Neutrophil (primary cell): ENCODE measurements at regions not wholly inside any gene's neighbourhood (a gene's known extent, or its start where the extent isn't known, plus 50 kb on each side); places are given as distances from the start of the nearest gene placed in this dataset.

Experiments
- H3K27ac ChIP-seq: fragments of 200-600 bp; sonication (generic); 2 replicates; pipeline ENCODE4 v1.5.1; 2016; ENCODE audit warnings: mild to moderate bottlenecking, moderate library complexity
- H3K27me3 ChIP-seq: fragments of 200-600 bp; sonication (generic); 2 replicates; pipeline ENCODE4 v1.6.0; 2016; ENCODE audit warnings: mild to moderate bottlenecking
- H3K36me3 ChIP-seq: fragments of 200-600 bp; sonication (generic); 2 replicates; pipeline ENCODE4 v1.5.1; 2017
- H3K4me1 ChIP-seq, 2 experiments: fragments of 200-600 bp in 1 of 2; sonication (generic) in 1 of 2; 1 replicate in 1 of 2; 2 replicates in 1 of 2; pipeline versions ENCODE4 v1.5.1 to v1.6.1; 2013 to 2016; ENCODE audit warnings: low read depth in 1 of 2, low read length in 1 of 2, mild to moderate bottlenecking in 1 of 2, moderate library complexity in 1 of 2; ENCODE audit not compliant: control insufficient read depth in 1 of 2, insufficient read depth in 1 of 2
- H3K4me3 ChIP-seq, 2 experiments: fragments of 200-600 bp in 1 of 2; sonication (generic) in 1 of 2; 1 replicate in 1 of 2; 2 replicates in 1 of 2; pipeline ENCODE4 v1.5.1; 2013 to 2016; ENCODE audit warnings: low read depth in 1 of 2, low read length in 1 of 2, mild to moderate bottlenecking in 1 of 2, moderate library complexity in 1 of 2
- H3K9me3 ChIP-seq: fragments of 200-600 bp; sonication (generic); 2 replicates; pipeline ENCODE4 v1.5.1; 2016
- TF ChIP-seq, protein P1 (sequence below): fragments of 200-600 bp; sonication (generic); IDR thresholded peaks from 2 replicates; pipeline ENCODE4 v1.5.1; 2016; ENCODE audit warnings: antibody characterized with exemption

DNA sequence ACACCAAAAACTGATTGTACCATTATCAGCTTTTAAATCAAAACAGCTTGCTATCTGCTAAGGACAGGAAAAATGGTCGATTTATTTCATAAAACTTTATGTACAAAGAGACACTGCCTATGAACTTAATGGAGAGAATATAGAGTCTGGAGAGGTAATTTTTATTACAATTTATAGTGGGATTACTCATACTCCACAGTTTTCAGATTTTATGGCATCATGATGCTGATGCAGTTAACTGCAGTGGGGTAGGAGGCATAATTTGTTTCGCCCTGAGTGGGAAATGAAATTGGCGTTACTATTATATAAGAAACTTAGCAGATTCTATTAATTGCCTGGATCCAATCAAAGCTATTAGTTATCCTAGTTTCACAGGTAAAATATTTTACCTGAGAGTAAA lies 301.4 kb downstream of the KLF12 start:
- H3K4me1 ChIP-seq = no peaks in the 10 kb centered on the region

DNA sequence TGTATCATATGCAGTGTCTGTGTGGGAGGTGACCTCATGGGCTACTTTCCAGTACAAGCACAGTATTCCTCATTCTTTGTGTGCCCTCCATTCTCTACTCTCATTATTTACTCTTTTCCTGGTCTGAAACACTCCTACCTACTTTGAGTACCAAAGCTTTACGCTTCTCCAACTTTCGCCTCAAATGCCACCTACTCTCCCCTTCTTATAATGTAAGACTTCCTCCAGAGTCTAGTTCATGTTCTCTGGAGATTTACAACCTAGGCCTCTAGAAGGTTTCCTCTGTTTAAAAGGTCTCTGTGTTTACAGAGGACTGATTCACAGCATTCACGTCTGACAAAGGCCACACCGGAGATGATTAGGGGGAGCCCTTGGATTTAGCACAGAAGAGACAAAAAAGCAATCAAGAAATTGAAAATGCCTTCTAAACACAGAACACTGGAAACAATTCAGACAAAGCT lies 302.0 kb downstream of the KLF12 start:
- H3K27ac ChIP-seq = no peak overlapping the region
- H3K4me3 ChIP-seq = no peak overlapping the region
- H3K4me1 ChIP-seq = no peaks in the 10 kb centered on the region
- no peaks in the 10 kb centered on the region for H3K36me3 ChIP-seq
- H3K27me3 ChIP-seq = no peaks in the 10 kb centered on the region
- no peaks in the 10 kb centered on the region for H3K9me3 ChIP-seq
- TF ChIP-seq, protein P1, sequence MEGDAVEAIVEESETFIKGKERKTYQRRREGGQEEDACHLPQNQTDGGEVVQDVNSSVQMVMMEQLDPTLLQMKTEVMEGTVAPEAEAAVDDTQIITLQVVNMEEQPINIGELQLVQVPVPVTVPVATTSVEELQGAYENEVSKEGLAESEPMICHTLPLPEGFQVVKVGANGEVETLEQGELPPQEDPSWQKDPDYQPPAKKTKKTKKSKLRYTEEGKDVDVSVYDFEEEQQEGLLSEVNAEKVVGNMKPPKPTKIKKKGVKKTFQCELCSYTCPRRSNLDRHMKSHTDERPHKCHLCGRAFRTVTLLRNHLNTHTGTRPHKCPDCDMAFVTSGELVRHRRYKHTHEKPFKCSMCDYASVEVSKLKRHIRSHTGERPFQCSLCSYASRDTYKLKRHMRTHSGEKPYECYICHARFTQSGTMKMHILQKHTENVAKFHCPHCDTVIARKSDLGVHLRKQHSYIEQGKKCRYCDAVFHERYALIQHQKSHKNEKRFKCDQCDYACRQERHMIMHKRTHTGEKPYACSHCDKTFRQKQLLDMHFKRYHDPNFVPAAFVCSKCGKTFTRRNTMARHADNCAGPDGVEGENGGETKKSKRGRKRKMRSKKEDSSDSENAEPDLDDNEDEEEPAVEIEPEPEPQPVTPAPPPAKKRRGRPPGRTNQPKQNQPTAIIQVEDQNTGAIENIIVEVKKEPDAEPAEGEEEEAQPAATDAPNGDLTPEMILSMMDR = no peak

More for the DNA sequence above, 301.4 kb downstream of the KLF12 start:
- H3K9me3 ChIP-seq = no peaks in the 10 kb centered on the region
- H3K27ac ChIP-seq = no peak overlapping the region
- H3K27me3 ChIP-seq = no peaks in the 10 kb centered on the region
- TF ChIP-seq, protein P1 = no peak
- no peaks in the 10 kb centered on the region for H3K36me3 ChIP-seq
- H3K4me3 ChIP-seq = no peak overlapping the region

DNA sequence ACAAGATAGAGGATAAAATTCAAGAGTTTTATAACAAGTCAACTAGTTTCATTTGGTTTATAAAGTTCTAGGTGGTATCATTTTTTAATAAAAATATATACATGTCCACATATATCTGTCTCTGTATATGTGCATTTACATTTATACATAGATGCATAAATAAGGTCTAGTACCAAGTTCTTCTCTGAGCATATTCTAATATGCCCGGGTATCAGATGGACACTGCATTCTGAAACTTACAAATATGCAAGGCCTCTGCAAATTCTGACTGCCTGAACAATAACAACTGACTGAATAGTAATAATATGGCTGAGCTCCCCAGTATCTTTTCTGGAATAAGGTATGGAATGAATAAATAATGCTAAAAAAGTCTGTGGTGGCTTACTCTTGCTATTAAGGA lies 304.8 kb downstream of the KLF12 start:
- Histone ChIP-seq H3K4me3 (no peak overlapping the region), H3K36me3 (no peaks in the 10 kb centered on the region), H3K4me1 (no peaks in the 10 kb centered on the region), H3K27me3 (no peaks in the 10 kb centered on the region), H3K9me3 (no peaks in the 10 kb centered on the region), H3K27ac (no peak overlapping the region)
- TF ChIP-seq, protein P1 = no peak

DNA sequence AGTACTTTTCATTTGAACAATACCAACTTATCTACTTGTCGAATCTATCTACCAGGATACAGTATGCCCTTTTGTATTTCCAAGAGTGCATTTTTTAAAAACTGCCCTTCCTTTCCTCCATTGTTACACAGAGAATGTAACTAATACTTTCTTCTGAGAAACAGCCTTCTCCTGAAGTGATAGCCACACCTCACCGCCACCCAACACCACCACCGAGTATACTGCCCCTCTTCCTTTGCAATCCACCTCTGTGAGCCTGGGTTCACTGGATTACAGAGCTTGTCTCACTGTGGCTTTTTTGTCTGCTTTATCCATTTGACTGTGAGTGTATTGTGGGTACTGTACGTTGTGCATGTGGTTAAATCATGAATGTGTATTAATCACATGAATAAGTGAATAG lies 305.4 kb downstream of the KLF12 start:
- H3K27me3 ChIP-seq = no peaks in the 10 kb centered on the region
- H3K36me3 ChIP-seq = no peaks in the 10 kb centered on the region
- H3K27ac ChIP-seq = no peak overlapping the region
- TF ChIP-seq, protein P1 = no peak
- H3K4me3 ChIP-seq = no peak overlapping the region
- H3K9me3 ChIP-seq = no peaks in the 10 kb centered on the region
- no peaks in the 10 kb centered on the region for H3K4me1 ChIP-seq

DNA sequence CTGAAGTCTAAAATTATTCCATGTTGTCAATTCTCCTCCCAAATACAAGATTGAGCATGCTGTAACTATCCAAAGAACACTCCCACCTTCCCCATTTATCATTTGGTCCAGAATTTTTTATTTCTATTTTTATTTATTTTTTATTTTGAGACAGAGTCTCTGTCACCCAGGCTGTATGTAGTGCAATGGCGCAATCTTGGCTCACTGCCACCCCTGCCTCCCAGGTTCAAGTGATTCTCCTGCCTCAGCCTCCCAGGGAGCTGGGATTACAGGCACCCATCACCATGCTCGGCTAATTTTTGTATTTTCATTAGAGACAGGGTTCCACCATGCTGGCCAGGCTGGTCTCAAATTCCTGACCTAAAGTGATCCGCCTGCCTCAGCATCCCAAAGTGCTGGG lies 306.8 kb downstream of the KLF12 start:
- TF ChIP-seq, protein P1 = no peak
- H3K9me3 ChIP-seq = no peaks in the 10 kb centered on the region
- H3K27ac ChIP-seq = no peak overlapping the region
- no peaks in the 10 kb centered on the region for H3K27me3 ChIP-seq
- no peaks in the 10 kb centered on the region for H3K4me1 ChIP-seq
- no peaks in the 10 kb centered on the region for H3K36me3 ChIP-seq
- no peak overlapping the region for H3K4me3 ChIP-seq

DNA sequence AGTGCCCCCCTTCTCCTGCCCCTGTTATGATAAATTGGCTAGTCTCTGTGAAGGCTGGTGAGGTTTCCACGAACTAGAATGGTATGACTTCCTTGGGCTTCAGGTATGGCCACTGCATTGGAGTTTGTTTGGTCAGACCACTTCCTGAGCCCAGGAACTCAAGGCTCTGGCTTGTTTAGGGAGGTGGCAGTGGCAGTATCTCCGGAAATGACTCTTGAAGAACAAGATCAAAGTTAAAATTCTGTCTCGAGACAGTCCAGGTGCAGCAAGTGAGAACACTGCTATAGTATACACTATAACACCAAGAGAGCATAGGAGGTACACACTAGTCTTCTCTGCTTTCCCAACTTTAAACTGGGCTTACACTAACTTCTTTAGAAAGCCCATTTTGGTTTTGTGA lies 309.1 kb downstream of the KLF12 start:
- TF ChIP-seq, protein P1 = no peak
- H3K27ac ChIP-seq = no peak overlapping the region
- no peak overlapping the region for H3K4me3 ChIP-seq
- H3K9me3 ChIP-seq = no peaks in the 10 kb centered on the region
- no peaks in the 10 kb centered on the region for H3K4me1 ChIP-seq
- no peaks in the 10 kb centered on the region for H3K36me3 ChIP-seq
- no peaks in the 10 kb centered on the region for H3K27me3 ChIP-seq
